SK-N-MC (cell line): ENCODE measurements at regions not wholly inside any gene's neighbourhood (a gene's known extent, or its start where the extent isn't known, plus 50 kb on each side); places are given as distances from the start of the nearest gene placed in this dataset.

Experiments
- EZH2 ChIP-seq: fragments of 200-600 bp; sonication (generic); IDR thresholded peaks from one replicate; pipeline ENCODE4 v1.6.1; 2017; ENCODE audit warnings: antibody characterized with exemption
- FOXP2 ChIP-seq: optimal IDR thresholded peaks from 2 replicates; pipeline ENCODE3; 2011; ENCODE audit warnings: mild to moderate bottlenecking, moderate library complexity; ENCODE audit not compliant: insufficient read depth; ENCODE audit errors: extremely low read length, control extremely low read depth
- POLR2AphosphoS5 ChIP-seq: IDR thresholded peaks from 2 replicates; pipeline ENCODE4 v1.6.1; 2012; ENCODE audit warnings: mild to moderate bottlenecking, low read depth, low read length, borderline replicate concordance

GRCh38 chr21:22981819-22982218 lies 1983.6 kb downstream of the NCAM2 start:
- no peak for TF ChIP-seq POLR2AphosphoS5
- no peak for TF ChIP-seq EZH2
- TF ChIP-seq FOXP2: no peak
